Small intestine (tissue), 7 donors: ENCODE measurements at regions not wholly inside any gene's neighbourhood (a gene's known extent, or its start where the extent isn't known, plus 50 kb on each side); places are given as distances from the start of the nearest gene placed in this dataset.
"Not testable (repeated sequence)": the region's sequence is repeated elsewhere in the genome, so short reads cannot be mapped to it uniquely, and the experiment has no call there.

Experiments used
- DNase-seq, 2 donors: peaks; one replicate each; pipeline versions ENCODE4 v3.0.0 to v3.0.0-alpha.2; 2013
- FAIRE-seq: peaks from 2 replicates; lab custom pipeline; 2012; peaks lifted over from hg19 to GRCh38; lab: Jason Lieb, UNC
- H3K27ac ChIP-seq, 3 donors: one replicate each; pipeline ENCODE4 v1.5.1; 2013; ENCODE audit warnings: low read length in 2 of 3, mild to moderate bottlenecking in 2 of 3, control low read depth in 1 of 3, inconsistent platforms in 1 of 3, low read depth in 1 of 3, moderate library complexity in 1 of 3
- H3K27me3 ChIP-seq, 3 donors: one replicate each; pipeline ENCODE4 v1.6.1; 2013; ENCODE audit warnings: low read length in 3 of 3, inconsistent platforms in 1 of 3; ENCODE audit not compliant: control insufficient read depth in 3 of 3, insufficient read depth in 3 of 3
- H3K36me3 ChIP-seq, 3 donors: one replicate each; pipeline ENCODE4 v1.6.1; 2013; ENCODE audit warnings: low read length in 3 of 3, inconsistent platforms in 1 of 3, low read depth in 1 of 3, mild to moderate bottlenecking in 1 of 3, moderate library complexity in 1 of 3; ENCODE audit not compliant: control insufficient read depth in 3 of 3, insufficient read depth in 2 of 3
- H3K4me1 ChIP-seq, 3 donors: one replicate each; pipeline ENCODE4 v1.6.1; 2013; ENCODE audit warnings: low read length in 2 of 3, inconsistent platforms in 1 of 3, low read depth in 1 of 3, mild to moderate bottlenecking in 1 of 3, moderate library complexity in 1 of 3; ENCODE audit not compliant: control insufficient read depth in 3 of 3, insufficient read depth in 2 of 3
- H3K4me3 ChIP-seq, 3 donors: one replicate each; pipeline ENCODE4 v1.5.1; 2013; ENCODE audit warnings: low read length in 3 of 3, control low read depth in 1 of 3, inconsistent platforms in 1 of 3, low read depth in 1 of 3, mild to moderate bottlenecking in 1 of 3, moderate library complexity in 1 of 3
- H3K9me3 ChIP-seq, 2 donors: one replicate each; pipeline ENCODE4 v1.6.1; 2013; ENCODE audit warnings: low read depth in 1 of 2, low read length in 1 of 2; ENCODE audit not compliant: control insufficient read depth in 2 of 2, insufficient read depth in 1 of 2
- WGBS, 3 donors: extraction: QIAGEN DNeasy Blood & Tissue Kit; methylation state at CpG; one replicate each; pipeline ENCODE4 v1.1.7; 2013; 5-methylcytosine and 5-hydroxymethylcytosine counted together
- donor health status: healthy with polysubstance abuse.
- donor health status: control.
- donor health status: control.
- donor health status: Bipolar disorder and iron deficiency.
- donor health status: healthy.

GRCh38 chrX:47302396-47302795 lies 68.0 kb upstream of the ZNF157 start:
- Histone ChIP-seq H3K4me1 (no peaks in the 10 kb centered on the region), H3K27ac (no peak overlapping the region), H3K9me3 (no peaks in the 10 kb centered on the region), H3K36me3 (no peaks in the 10 kb centered on the region), H3K27me3 (no peaks in the 10 kb centered on the region), H3K4me3 (no peak overlapping the region)
- 26 to 42% (median 41%) methylated on average over 4 of the region's 4 CpGs for WGBS, 3 donors
- FAIRE-seq, result no peak
- DNase-seq, result no peak

- H3K4me3 ChIP-seq, H3K9me3 ChIP-seq, H3K27ac ChIP-seq, H3K27me3 ChIP-seq, H3K4me1 ChIP-seq, DNase-seq, H3K36me3 ChIP-seq, FAIRE-seq: not testable (repeated sequence)
- WGBS, 3 donors, result 68 to 78% (median 72%) methylated on average over 7 of the region's 7 CpGs
Measured at GRCh38 chrX:47306471-47307023, 63.8 kb upstream of the ZNF157 start.

DNA sequence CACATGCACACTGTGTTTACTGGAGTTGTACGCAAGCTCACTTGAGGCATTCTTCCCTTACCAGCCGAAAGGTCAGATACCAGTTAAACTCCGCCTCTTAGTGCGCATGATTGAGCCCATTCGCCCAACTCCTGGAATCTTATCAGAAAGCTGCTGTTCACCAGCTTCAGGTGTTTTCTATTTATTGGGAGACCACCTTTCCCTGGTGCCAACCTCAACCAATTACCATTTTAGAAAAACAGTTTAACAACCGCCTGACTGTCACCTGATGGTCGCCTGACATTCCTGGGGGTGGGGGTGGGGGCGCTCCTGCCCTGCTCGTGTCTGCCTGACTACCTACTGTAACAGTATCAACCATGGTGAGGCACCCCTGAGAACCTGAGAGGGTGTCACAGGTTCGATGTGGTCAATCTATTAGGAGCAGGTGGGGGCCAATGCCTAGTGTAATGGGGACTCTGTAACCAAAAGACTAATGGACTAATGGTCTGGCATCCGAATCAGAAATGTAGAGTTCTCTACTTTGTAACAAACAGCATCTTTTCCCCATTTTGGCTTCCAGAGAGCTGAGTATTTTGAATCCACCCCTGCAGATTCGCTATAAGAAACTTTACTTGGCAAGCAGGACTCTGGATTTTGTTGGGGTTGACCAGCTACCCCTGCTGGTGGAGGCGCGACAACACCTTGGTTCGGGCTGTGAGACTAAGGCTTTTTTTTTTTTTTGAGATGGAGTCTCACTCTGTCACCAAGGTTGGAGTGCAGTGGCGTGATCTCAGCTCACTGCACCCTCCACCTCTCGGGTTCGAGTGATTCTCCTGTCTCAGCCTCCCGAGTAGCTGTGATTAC lies 58.2 kb upstream of the ZNF157 start:
- FAIRE-seq, result no peak
- H3K4me3 ChIP-seq, result no peak overlapping the region

DNA sequence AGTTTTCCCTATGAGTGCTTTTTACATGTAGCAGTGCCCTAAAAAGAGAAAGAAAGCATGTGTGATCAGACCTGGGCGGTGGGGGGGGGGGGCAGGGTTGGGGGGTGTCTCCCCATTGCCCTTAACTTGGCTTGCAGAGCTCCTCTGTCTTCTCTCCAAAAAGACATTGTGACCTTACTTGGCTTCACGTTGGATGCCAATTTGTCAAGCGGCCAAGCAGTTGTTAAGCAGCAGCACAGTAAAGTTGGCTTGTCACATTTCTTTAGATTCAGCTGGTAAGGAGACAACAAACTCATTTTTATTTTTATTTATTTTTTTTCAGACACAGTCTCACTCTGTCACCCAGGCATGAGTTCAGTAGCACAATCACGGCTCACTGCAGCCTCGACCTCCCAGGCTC lies 57.3 kb upstream of the ZNF157 start:
- peaks cover 0 to 4% (median 0%) of the 10 kb centered on the region in 3 donors for H3K4me1 ChIP-seq
- no peaks in the 10 kb centered on the region for H3K9me3 ChIP-seq
- no peaks in the 10 kb centered on the region for H3K27me3 ChIP-seq
- H3K27ac ChIP-seq, result no peak overlapping the region
- no peak for FAIRE-seq
- DNase-seq, result no peak
- H3K36me3 ChIP-seq, result no peaks in the 10 kb centered on the region
- no peak overlapping the region for H3K4me3 ChIP-seq
- 43 to 60% (median 55%) methylated on average over 5 of the region's 5 CpGs for WGBS, 3 donors

More for the DNA sequence above, 58.2 kb upstream of the ZNF157 start:
- Histone ChIP-seq H3K36me3 (no peaks in the 10 kb centered on the region), H3K27me3 (no peaks in the 10 kb centered on the region), H3K4me1 (peaks cover 0 to 4% (median 0%) of the 10 kb centered on the region in 3 donors), H3K27ac (no peak overlapping the region), H3K9me3 (no peaks in the 10 kb centered on the region)
- peak; percentile 43 to 65 for DNase-seq
- 30 to 49% (median 42%) methylated on average over 19 of the region's 19 CpGs for WGBS, 3 donors

GRCh38 chrX:47316276-47317025 lies 53.9 kb upstream of the ZNF157 start:
- no peaks in the 10 kb centered on the region for H3K36me3 ChIP-seq
- DNase-seq, result peak in 1 of 2 donors; percentile 2
- H3K4me3 ChIP-seq, result no peak overlapping the region
- H3K27me3 ChIP-seq, result no peaks in the 10 kb centered on the region
- H3K4me1 ChIP-seq, result peaks cover 0 to 4% (median 0%) of the 10 kb centered on the region in 3 donors
- no peak overlapping the region for H3K27ac ChIP-seq
- H3K9me3 ChIP-seq, result no peaks in the 10 kb centered on the region
- 47 to 52% (median 51%) methylated on average over 14 of the region's 14 CpGs for WGBS, 3 donors
- FAIRE-seq, result no peak
